Endodermal cell (in vitro differentiated cells): ENCODE measurements at regions not wholly inside any gene's neighbourhood (a gene's known extent, or its start where the extent isn't known, plus 50 kb on each side); places are given as distances from the start of the nearest gene placed in this dataset.

Experiments used
- DNase-seq: peaks from one replicate; pipeline ENCODE4 v3.0.0-alpha.2; 2017
- H3K27ac ChIP-seq: 2 replicates; pipeline ENCODE4 v1.5.1; 2013; ENCODE audit warnings: mild to moderate bottlenecking, low read depth, low read length, moderate library complexity
- H3K27me3 ChIP-seq: 2 replicates; pipeline ENCODE4 v1.6.1; 2013; ENCODE audit warnings: mild to moderate bottlenecking, low read length, moderate library complexity; ENCODE audit not compliant: insufficient read depth, control insufficient read depth, poor library complexity, severe bottlenecking
- H3K36me3 ChIP-seq: 2 replicates; pipeline ENCODE4 v1.7.0; 2013; ENCODE audit warnings: mild to moderate bottlenecking, low read length, moderate library complexity; ENCODE audit not compliant: control insufficient read depth, insufficient read depth
- H3K4me1 ChIP-seq: one replicate; pipeline ENCODE4 v1.7.0; 2013; ENCODE audit warnings: low read length; ENCODE audit not compliant: control insufficient read depth, insufficient read depth
- H3K4me3 ChIP-seq: 2 replicates; pipeline ENCODE4 v1.5.1; 2013; ENCODE audit warnings: mild to moderate bottlenecking, low read length, moderate library complexity
- H3K9ac ChIP-seq: 2 replicates; pipeline ENCODE4 v1.6.1; 2013; ENCODE audit warnings: mild to moderate bottlenecking, low read length, moderate library complexity; ENCODE audit not compliant: poor library complexity, severe bottlenecking; ENCODE audit errors: extremely low read depth
- H3K9me3 ChIP-seq: 2 replicates; pipeline ENCODE4 v1.6.1; 2013; ENCODE audit warnings: mild to moderate bottlenecking, low read length, moderate library complexity; ENCODE audit not compliant: control insufficient read depth
- H3K27ac Mint-ChIP-seq: 2 replicates; pipeline ENCODE4 v1.8.0; 2020; ENCODE audit warnings: mixed read lengths
- H3K27me3 Mint-ChIP-seq: 2 replicates; pipeline ENCODE4 v1.8.0; 2021; ENCODE audit warnings: mild to moderate bottlenecking, mixed read lengths; ENCODE audit not compliant: insufficient read depth
- H3K36me3 Mint-ChIP-seq: 2 replicates; pipeline ENCODE4 v1.8.0; 2020; ENCODE audit warnings: low read depth, mixed read lengths
- H3K4me1 Mint-ChIP-seq: 2 replicates; pipeline ENCODE4 v1.8.0; 2020; ENCODE audit warnings: mixed read lengths
- H3K4me3 Mint-ChIP-seq: 2 replicates; pipeline ENCODE4 v1.8.0; 2020; ENCODE audit warnings: mild to moderate bottlenecking, moderate library complexity, mixed read lengths
- H3K9me3 Mint-ChIP-seq: 2 replicates; pipeline ENCODE4 v1.8.0; 2020; ENCODE audit warnings: mild to moderate bottlenecking, mixed read lengths
- whole genome bisulfite sequencing, 2 experiments: methylation state at CpG; one replicate each; pipeline versions ENCODE4 v1.1.5 to v1.1.7; 2013; ENCODE audit warnings: missing lambda C conversion rate in 2 of 2, mixed read lengths in 1 of 2; ENCODE audit not compliant: insufficient coverage in 1 of 2, insufficient read length in 1 of 2; 5-methylcytosine and 5-hydroxymethylcytosine counted together
- TF ChIP-seq, protein P1 (sequence below): fragments of 200-600 bp; sonication (generic); conservative IDR thresholded peaks from 2 replicates; pipeline ENCODE4 v1.5.0; 2021; ENCODE audit warnings: antibody characterized with exemption, mild to moderate bottlenecking

DNA sequence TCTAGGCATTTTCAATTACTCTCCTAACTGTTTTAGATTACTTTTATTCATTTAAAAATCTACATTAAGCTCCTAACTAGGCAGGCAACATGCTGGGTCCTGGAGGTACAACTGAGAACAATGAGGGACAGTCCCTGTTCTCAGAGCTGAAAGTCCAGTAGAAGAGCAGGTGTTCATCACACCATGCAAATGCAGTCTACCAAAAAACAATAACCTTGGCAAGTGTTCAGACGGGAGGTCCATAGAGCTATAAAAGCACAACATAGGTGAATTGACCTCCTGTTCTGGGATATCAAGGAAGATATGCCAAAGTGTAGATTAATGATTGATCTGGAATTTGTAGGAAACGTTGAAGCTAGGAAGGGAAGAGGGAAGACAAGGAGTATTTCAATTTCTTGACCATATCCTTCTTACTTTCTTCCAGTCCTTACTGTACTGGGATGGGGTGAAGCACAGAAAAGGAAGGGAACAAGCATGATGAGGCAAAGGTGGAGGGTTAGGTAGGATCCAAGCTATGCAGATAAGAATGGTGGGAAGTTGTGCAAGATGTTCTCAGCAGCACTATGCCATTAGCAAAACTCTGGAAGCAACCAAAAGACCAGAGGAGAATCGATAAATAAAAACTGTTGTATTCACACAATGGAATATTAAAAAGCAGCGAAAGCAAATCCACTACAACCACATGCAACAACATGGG is 485.7 kb upstream of the JARID2 start:
- Mint-ChIP-seq H3K27ac (no peak overlapping the region), H3K4me1 (peaks cover 22% of the 10 kb centered on the region), H3K9me3 (no peaks in the 10 kb centered on the region), H3K4me3 (no peak overlapping the region), H3K27me3 (no peaks in the 10 kb centered on the region), H3K36me3 (no peaks in the 10 kb centered on the region)
- H3K36me3 ChIP-seq, result no peaks in the 10 kb centered on the region
- no peaks in the 10 kb centered on the region for H3K27me3 ChIP-seq
- no peak overlapping the region for H3K4me3 ChIP-seq
- DNase-seq, result no peak
- no peak overlapping the region for H3K27ac ChIP-seq
- 90 to 93% methylated on average over 2 to 4 of the region's 4 CpGs for WGBS, 2 experiments
- TF ChIP-seq, protein P1, sequence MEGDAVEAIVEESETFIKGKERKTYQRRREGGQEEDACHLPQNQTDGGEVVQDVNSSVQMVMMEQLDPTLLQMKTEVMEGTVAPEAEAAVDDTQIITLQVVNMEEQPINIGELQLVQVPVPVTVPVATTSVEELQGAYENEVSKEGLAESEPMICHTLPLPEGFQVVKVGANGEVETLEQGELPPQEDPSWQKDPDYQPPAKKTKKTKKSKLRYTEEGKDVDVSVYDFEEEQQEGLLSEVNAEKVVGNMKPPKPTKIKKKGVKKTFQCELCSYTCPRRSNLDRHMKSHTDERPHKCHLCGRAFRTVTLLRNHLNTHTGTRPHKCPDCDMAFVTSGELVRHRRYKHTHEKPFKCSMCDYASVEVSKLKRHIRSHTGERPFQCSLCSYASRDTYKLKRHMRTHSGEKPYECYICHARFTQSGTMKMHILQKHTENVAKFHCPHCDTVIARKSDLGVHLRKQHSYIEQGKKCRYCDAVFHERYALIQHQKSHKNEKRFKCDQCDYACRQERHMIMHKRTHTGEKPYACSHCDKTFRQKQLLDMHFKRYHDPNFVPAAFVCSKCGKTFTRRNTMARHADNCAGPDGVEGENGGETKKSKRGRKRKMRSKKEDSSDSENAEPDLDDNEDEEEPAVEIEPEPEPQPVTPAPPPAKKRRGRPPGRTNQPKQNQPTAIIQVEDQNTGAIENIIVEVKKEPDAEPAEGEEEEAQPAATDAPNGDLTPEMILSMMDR, result no peak
- H3K9me3 ChIP-seq, result no peaks in the 10 kb centered on the region
- H3K4me1 ChIP-seq, result no peaks in the 10 kb centered on the region
- H3K9ac ChIP-seq, result no peak overlapping the region

DNA sequence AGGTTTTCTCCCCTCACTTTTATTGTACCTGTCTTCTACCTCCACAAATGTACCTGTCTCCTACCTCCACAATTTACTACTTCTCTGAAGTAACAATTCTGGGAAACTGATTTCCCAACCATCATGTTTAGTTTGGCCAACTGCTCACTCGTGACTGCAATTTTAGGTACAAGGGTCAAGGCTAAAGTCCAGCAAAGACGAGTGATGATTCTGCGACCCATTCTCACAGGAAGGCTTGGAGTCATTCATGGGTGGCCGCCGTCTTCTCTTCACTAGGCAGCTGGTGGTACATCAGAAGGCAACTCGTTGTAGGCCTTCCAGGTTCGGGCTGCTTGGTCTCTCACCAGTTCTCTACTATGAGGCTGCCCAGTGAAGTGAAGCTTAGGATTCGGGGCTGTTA is 483.8 kb upstream of the JARID2 start:
- H3K36me3 Mint-ChIP-seq, result no peaks in the 10 kb centered on the region
- DNase-seq, result no peak
- no peaks in the 10 kb centered on the region for H3K9me3 Mint-ChIP-seq
- no peaks in the 10 kb centered on the region for H3K4me1 ChIP-seq
- H3K4me1 Mint-ChIP-seq, result peaks cover 24% of the 10 kb centered on the region
- no peaks in the 10 kb centered on the region for H3K27me3 ChIP-seq
- no peak overlapping the region for H3K4me3 ChIP-seq
- H3K4me3 Mint-ChIP-seq, result no peak overlapping the region
- H3K9me3 ChIP-seq, result no peaks in the 10 kb centered on the region
- H3K27ac ChIP-seq, result no peak overlapping the region
- H3K27me3 Mint-ChIP-seq, result no peaks in the 10 kb centered on the region
- H3K27ac Mint-ChIP-seq, result no peak overlapping the region
- H3K36me3 ChIP-seq, result no peaks in the 10 kb centered on the region
- no peak overlapping the region for H3K9ac ChIP-seq
- TF ChIP-seq, protein P1, result no peak
- WGBS, 2 experiments, result 88 to 93% methylated on average over 6 to 8 of the region's 8 CpGs

DNA sequence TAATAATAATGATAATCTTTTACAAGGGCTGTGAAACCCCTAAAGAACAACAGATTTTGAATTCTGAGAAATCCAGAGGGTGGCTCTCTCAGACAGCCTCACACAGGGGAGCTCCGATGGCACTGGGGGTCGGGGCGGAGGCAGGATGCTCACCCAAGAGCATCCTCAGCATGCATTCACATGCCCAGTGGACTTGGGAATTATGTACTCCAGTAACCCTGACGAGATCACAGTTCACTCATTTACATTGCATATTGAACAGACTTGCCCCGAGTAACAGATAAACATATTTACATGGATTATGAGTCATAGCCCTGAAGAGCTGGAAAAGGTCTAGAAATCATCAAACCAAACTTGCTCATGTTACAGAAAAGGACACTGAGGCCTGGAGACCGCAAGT is 482.7 kb upstream of the JARID2 start:
- Mint-ChIP-seq H3K9me3 (no peaks in the 10 kb centered on the region), H3K27ac (no peak overlapping the region), H3K36me3 (no peaks in the 10 kb centered on the region), H3K4me1 (peaks cover 28% of the 10 kb centered on the region), H3K4me3 (no peak overlapping the region), H3K27me3 (no peaks in the 10 kb centered on the region)
- Histone ChIP-seq H3K9me3 (no peaks in the 10 kb centered on the region), H3K36me3 (no peaks in the 10 kb centered on the region), H3K4me1 (no peaks in the 10 kb centered on the region), H3K9ac (no peak overlapping the region), H3K4me3 (no peak overlapping the region), H3K27ac (no peak overlapping the region), H3K27me3 (no peaks in the 10 kb centered on the region)
- WGBS, 2 experiments, result 90 to 94% methylated on average over 3 to 6 of the region's 6 CpGs
- TF ChIP-seq, protein P1, result no peak
- DNase-seq, result no peak
